ENCODE measurements at regions not wholly inside any gene's neighbourhood (a gene's known extent, or its start where the extent isn't known, plus 50 kb on each side); places are given as distances from the start of the nearest gene placed in this dataset.

DNA sequence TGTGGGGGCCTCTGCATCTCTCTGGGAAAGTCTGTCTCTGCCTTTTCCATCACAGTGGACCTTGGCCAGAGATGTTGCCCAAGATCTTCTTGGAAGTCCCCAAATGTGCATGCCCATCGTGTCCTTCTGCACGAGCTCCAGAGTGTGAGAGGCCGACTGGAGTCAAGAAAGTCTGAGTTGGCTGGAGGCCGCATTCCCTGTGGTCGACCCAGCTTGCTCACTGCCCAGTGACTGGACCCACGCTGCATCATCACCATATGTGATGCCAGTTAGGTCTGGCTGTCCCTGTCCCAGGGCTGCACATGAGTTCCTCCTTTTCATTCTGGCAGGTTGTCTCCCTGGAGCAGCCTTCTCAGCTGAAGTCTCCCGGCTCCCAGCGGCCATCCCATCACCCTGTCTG is 93.8 kb downstream of the ARL4C start:
- TF ChIP-seq CTCF (IDR thresholded peaks at IDR 0.05; ENCODE audit: poor library complexity, severe bottlenecking) (no peak), POLR2AphosphoS5 (IDR thresholded peaks at IDR 0.05) (no peak), EP300 (conservative IDR thresholded peaks at IDR 0.05; ENCODE audit: poor library complexity, severe bottlenecking) (no peak), EZH2 (IDR thresholded peaks at IDR 0.05; ENCODE audit: borderline replicate concordance, insufficient read depth, low read length, poor library complexity, severe bottlenecking) (no peak), RAD21 (conservative IDR thresholded peaks at IDR 0.05) (no peak)
